ENCODE measurements at regions not wholly inside any gene's neighbourhood (a gene's known extent, or its start where the extent isn't known, plus 50 kb on each side); places are given as distances from the start of the nearest gene placed in this dataset.

DNA sequence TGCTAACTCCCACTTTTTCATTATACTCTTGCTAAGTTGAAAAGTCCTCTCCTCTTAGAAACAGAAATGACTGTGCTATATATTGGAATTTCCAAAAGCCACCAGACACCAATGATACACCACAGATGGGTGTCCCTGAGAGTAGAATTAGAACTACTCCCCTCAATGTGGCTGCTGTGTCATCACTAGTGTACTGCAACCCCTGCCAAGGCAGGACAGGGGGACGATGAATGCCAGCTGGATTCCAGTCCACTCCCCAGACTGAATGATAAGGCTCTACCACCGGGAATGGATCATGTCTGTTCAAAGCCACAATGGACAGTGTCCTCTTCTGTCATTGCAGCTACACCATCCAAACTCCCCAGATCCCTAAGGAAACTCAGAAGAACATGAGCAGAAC is 69.7 kb upstream of the EDNRB start:
- DNase-seq = no peak

DNA sequence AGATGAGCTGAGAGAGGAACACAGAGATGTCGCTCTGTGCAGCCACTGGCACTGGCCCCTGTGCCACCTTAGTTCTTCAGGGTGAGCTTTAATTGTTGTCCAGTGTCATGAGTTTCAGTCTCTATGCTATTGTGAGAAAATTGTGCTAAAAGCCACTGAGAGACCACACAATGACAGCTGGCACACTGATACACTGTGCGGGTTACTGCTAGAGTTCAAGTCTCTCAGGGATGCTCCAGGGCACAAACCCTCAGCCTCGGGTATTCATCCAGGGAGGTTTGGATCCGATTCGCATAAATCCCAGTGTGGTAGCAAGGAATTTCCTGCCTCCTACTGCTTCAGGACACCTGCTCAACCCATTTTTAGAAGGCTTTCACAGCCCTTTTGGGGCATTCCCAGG is 68.1 kb upstream of the EDNRB start:
- no peak for DNase-seq

DNA sequence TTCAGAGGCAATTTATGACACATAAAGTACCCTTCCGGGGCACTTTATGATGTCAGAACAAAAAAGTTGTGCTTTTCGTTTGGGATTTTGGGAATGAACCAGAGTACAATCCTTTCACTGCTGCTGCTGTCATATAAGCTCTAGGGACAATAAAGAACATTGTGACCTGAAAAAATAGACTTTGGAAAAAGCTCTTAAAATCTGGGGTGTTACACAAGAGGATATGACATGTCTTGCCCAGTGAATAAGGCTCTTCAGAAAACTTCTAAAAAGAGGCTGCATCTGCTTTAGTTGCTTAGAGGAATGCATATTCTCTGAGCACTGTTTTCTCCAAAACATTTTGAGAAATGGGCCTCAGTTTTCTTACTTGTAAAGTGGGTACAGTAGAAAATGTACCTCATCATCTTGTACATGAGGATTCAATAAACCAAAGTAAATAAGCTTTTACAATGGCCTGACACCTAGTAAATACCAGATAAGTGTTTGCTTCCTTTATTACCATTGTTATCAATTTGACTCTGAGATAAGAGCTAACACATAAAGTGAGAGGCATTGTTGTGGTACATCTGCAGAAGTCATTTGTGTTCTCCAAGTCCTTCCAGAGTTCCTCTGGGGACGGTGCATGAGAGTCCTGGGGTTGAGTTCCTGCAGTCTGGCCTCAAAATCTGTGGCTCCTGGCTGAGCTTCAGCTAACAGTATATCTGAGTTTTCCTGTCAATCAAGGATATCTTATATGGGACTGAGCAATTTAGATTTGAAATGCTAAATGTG is 67.4 kb upstream of the EDNRB start:
- DNase-seq = no peak

DNA sequence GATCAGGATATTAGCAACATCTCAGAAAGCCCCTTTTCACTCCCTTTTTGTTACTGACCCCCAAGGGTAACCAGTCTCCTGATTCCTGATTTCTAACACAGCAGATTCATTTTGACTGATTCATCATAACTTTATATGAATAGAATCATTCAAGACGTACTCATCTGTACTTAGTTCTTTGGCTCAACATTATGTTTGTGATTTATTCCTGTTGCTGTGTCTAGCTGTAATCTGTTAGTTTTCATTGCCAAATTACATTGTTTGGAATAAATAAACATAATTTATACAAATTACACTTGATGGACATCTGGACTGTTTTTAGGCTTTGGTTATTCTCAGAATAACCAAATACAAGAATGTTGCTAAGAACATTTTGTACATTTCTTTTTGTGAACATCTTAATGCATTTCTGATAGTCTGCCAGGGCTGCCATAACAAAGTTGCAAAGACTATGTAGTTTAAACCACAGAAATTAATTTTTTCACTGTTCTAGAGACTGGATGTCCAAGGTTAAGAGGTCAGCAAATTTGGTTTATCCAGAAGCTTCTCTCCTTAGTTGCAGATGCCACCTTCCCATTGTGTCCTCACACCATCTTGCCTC is 62.8 kb upstream of the EDNRB start:
- no peak for DNase-seq

DNA sequence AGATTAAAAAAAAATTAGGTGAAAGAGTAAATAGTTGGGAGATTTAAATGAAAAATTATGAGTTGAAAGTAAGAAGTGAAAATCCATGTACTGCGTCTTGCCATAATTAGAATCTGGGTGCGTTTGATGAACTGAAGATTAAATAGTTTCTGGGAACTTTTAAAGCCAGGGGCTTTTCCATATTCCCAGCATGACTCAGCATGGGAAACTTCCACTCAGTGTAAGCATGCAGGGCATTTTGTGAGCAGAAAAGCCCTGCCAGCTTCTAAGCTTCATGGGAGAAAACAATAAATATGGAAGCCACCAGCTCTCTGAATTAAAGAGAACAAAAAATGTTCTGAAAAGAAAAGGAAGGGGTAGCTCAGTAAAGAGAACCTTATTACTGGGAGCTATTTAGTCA is 62.0 kb upstream of the EDNRB start:
- no peak for DNase-seq

DNA sequence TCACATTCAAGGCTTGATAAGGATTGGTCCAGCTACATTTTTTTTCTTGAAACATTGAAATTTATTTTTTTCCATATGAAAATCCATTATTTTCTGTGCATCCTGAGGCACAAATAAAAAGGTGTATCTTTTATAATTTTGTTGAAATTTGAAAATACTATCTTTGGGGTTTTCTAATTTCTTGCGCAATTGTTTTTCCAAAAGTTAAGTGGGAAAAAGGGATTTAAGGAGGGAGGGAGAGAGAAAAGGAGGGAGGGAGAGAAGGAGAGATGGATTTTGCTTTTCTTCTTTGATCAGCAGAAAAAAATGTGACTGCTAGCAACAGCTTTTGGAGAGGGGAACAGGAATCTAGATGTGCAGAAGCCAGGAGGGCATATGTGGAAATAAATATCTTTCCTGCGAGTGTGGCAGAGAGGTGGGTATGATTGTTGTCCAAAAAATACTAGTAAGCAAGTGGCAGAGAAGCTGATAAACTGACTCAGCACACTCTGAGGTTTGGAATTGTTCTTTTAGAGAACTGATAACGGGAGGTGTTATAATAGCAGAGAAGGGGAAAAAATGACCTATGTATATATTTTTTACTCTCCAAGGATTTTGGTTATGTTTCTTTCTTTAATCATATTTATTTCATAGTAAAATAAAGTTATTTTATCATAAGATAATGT is 61.2 kb upstream of the EDNRB start:
- no peak for DNase-seq

DNA sequence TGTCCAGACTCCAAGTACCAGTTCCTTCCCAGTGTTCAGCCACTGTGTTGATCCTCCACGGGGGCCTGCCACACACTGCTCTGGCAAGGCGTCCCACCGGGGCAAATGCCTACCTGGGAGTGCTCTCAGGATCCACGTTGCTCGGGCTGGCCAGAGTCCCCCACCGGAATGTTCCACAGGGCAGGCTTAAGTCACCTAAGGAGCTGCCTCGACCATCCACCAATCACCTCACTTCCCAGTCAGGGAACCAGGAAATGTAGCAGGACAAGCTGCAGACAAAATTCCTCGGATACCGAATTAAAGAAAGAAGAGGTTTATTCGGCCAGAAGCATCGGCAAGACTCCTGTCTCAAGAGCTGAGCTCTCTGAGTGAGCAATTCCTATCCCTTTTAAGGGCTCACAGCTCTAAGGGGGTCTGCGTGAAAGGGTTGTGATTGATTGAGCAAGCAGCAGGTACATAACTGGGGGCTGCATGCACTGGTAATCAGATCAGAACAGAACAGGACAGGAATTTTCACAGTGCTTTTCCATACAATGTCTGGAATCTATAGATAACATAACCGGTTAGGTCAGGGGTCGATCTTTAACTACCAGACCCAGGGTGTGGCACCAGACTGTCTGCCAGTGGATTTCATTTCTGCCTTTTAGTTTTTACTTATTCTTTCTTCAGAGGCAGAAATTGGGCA is 56.9 kb upstream of the EDNRB start:
- no peak for DNase-seq

DNA sequence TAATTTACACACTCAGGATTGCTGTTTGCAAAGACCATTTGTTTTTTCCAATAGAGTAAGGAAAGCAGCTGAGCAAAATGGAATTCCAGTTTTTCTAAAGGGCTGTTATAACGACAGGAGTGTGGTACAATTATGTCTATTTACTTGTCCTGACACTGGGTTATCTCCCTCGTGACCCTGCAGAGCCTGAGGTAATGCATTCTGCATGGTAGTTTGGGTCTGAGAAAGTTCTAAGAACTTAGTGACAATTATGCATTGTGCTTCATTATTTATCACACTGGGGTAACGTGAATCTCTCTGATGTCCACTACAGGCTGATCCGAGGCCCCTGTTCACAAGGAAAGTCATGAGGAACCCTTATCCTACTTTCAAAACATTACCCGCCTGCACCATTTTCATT is 50.7 kb upstream of the EDNRB start:
- DNase-seq = no peak
